Endothelial cell (in vitro differentiated cells): ENCODE measurements at regions not wholly inside any gene's neighbourhood (a gene's known extent, or its start where the extent isn't known, plus 50 kb on each side); places are given as distances from the start of the nearest gene placed in this dataset.
"Not testable (repeated sequence)": the region's sequence is repeated elsewhere in the genome, so short reads cannot be mapped to it uniquely, and the experiment has no call there.

Experiments
- DNase-seq: peaks from one replicate; pipeline ENCODE4 v3.0.0; 2021; ENCODE audit warnings: low spot score
- H3K27ac Mint-ChIP-seq: one replicate; pipeline ENCODE4 v1.8.0; 2021; ENCODE audit warnings: mixed read lengths, inconsistent platforms; ENCODE audit not compliant: unreplicated experiment
- H3K27me3 Mint-ChIP-seq: one replicate; pipeline ENCODE4 v1.8.0; 2021; ENCODE audit warnings: mild to moderate bottlenecking, moderate library complexity, mixed read lengths, inconsistent platforms; ENCODE audit not compliant: unreplicated experiment
- H3K36me3 Mint-ChIP-seq: one replicate; pipeline ENCODE4 v1.8.0; 2021; ENCODE audit warnings: mild to moderate bottlenecking, low read depth, mixed read lengths, inconsistent platforms; ENCODE audit not compliant: unreplicated experiment
- H3K4me1 Mint-ChIP-seq: one replicate; pipeline ENCODE4 v1.8.0; 2021; ENCODE audit warnings: mild to moderate bottlenecking, mixed read lengths, inconsistent platforms; ENCODE audit not compliant: unreplicated experiment
- H3K4me3 Mint-ChIP-seq: one replicate; pipeline ENCODE4 v1.8.0; 2021; ENCODE audit warnings: mild to moderate bottlenecking, mixed read lengths, inconsistent platforms; ENCODE audit not compliant: unreplicated experiment
- H3K9me3 Mint-ChIP-seq: one replicate; pipeline ENCODE4 v1.8.0; 2021; ENCODE audit warnings: mixed read lengths, inconsistent platforms; ENCODE audit not compliant: unreplicated experiment
- TF ChIP-seq, protein P1 (sequence below): fragments of 200-600 bp; sonication (generic); IDR thresholded peaks from one replicate; pipeline ENCODE4 v1.5.0; 2021; ENCODE audit warnings: antibody characterized with exemption; ENCODE audit not compliant: unreplicated experiment

GRCh38 chrY:12212394-12212793 lies 488.6 kb upstream of the USP9Y start:
- no peak overlapping the region for H3K4me3 Mint-ChIP-seq
- peaks cover 62% of the 10 kb centered on the region for H3K9me3 Mint-ChIP-seq
- H3K27ac Mint-ChIP-seq = no peak overlapping the region
- H3K36me3 Mint-ChIP-seq = peaks cover 49% of the 10 kb centered on the region
- TF ChIP-seq, protein P1, sequence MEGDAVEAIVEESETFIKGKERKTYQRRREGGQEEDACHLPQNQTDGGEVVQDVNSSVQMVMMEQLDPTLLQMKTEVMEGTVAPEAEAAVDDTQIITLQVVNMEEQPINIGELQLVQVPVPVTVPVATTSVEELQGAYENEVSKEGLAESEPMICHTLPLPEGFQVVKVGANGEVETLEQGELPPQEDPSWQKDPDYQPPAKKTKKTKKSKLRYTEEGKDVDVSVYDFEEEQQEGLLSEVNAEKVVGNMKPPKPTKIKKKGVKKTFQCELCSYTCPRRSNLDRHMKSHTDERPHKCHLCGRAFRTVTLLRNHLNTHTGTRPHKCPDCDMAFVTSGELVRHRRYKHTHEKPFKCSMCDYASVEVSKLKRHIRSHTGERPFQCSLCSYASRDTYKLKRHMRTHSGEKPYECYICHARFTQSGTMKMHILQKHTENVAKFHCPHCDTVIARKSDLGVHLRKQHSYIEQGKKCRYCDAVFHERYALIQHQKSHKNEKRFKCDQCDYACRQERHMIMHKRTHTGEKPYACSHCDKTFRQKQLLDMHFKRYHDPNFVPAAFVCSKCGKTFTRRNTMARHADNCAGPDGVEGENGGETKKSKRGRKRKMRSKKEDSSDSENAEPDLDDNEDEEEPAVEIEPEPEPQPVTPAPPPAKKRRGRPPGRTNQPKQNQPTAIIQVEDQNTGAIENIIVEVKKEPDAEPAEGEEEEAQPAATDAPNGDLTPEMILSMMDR = no peak
- H3K4me1 Mint-ChIP-seq = no peaks in the 10 kb centered on the region
- H3K27me3 Mint-ChIP-seq = peaks cover 21% of the 10 kb centered on the region
- DNase-seq = no peak

- Mint-ChIP-seq H3K27ac (no peak overlapping the region), H3K9me3 (peaks cover 72% of the 10 kb centered on the region)
Observed at GRCh38 chrY:12215564-12216022, 485.4 kb upstream of the USP9Y start.

GRCh38 chrY:12230921-12231320 lies 470.1 kb upstream of the USP9Y start:
- no peak overlapping the region for H3K27ac Mint-ChIP-seq
- DNase-seq = no peak
- H3K27me3 Mint-ChIP-seq = no peaks in the 10 kb centered on the region
- no peak overlapping the region for H3K4me3 Mint-ChIP-seq
- TF ChIP-seq, protein P1 = no peak
- no peaks in the 10 kb centered on the region for H3K36me3 Mint-ChIP-seq
- H3K4me1 Mint-ChIP-seq = no peaks in the 10 kb centered on the region
- H3K9me3 Mint-ChIP-seq = peaks cover 5% of the 10 kb centered on the region

More at GRCh38 chrY:12215564-12216022, 485.4 kb upstream of the USP9Y start:
- Mint-ChIP-seq H3K36me3 (peaks cover 58% of the 10 kb centered on the region), H3K4me3 (peak overlapping the region; percentile 56), H3K4me1 (no peaks in the 10 kb centered on the region), H3K27me3 (peaks cover 23% of the 10 kb centered on the region)
- TF ChIP-seq, protein P1 = no peak
- no peak for DNase-seq

- H3K27ac Mint-ChIP-seq = no peak overlapping the region
- no peak overlapping the region for H3K4me3 Mint-ChIP-seq
- peaks cover 1% of the 10 kb centered on the region for H3K27me3 Mint-ChIP-seq
- no peak for DNase-seq
- H3K9me3 Mint-ChIP-seq = no peaks in the 10 kb centered on the region
- TF ChIP-seq, protein P1 = no peak
- no peaks in the 10 kb centered on the region for H3K36me3 Mint-ChIP-seq
- no peaks in the 10 kb centered on the region for H3K4me1 Mint-ChIP-seq
Observed at GRCh38 chrY:12236399-12236798, 464.6 kb upstream of the USP9Y start.

- not testable (repeated sequence) for H3K4me3 Mint-ChIP-seq, H3K36me3 Mint-ChIP-seq, DNase-seq, H3K27ac Mint-ChIP-seq, H3K4me1 Mint-ChIP-seq, H3K9me3 Mint-ChIP-seq, H3K27me3 Mint-ChIP-seq
Observed at GRCh38 chrY:12240326-12240725, 460.7 kb upstream of the USP9Y start.
